A673 (cell line): ENCODE measurements at regions not wholly inside any gene's neighbourhood (a gene's known extent, or its start where the extent isn't known, plus 50 kb on each side); places are given as distances from the start of the nearest gene placed in this dataset.

ENCODE experiments used
- CTCF ChIP-seq: fragments of 300-800, 200-600 bp; sonication (generic); conservative IDR thresholded peaks from 2 replicates; pipeline ENCODE4 v1.5.1; 2017; ENCODE audit warnings: low read depth, mild to moderate bottlenecking, antibody characterized with exemption, low read length, moderate library complexity, mixed read lengths
- EZH2 ChIP-seq: fragments of 200-600 bp; sonication (generic); IDR thresholded peaks from 2 replicates; pipeline ENCODE4 v1.6.1; 2017; ENCODE audit warnings: borderline replicate concordance, low read depth, mild to moderate bottlenecking, mixed read lengths, antibody characterized with exemption, low read length; ENCODE audit not compliant: poor library complexity, severe bottlenecking

DNA sequence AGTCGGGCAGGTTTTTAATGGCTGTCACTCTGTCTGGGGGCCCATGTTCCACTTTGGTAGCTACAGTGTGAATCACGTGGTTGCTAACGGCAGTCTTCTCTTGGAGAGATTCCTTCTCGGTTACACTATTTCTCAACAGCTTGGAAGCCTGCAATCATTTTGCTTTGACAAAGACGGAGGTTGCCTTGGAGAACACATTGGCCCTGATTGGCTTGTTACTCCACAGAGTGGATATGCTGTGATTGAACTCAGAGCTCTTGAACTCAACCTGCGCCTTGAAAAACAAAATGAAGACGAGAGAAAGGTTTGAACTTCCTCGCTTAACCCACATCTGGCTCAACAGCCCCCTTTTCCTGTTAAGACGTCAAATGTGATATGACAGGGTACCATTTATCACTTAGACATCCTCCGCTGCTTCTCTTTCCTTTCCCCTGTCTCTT, 218.9 kb downstream of the MAF start:
- no peak for TF ChIP-seq CTCF
- no peak for TF ChIP-seq EZH2
